MM.1S (cell line): ENCODE measurements at regions not wholly inside any gene's neighbourhood (a gene's known extent, or its start where the extent isn't known, plus 50 kb on each side); places are given as distances from the start of the nearest gene placed in this dataset.

Experiments
- DNase-seq: peaks from one replicate; pipeline ENCODE4 v3.0.0-alpha.2; 2015
- H2AFZ ChIP-seq: fragments of 300-600 bp; sonication (generic); 2 replicates; pipeline ENCODE4 v1.6.0; 2016; ENCODE audit warnings: antibody characterized with exemption, low read length
- H3F3A ChIP-seq: fragments of 300-600 bp; sonication (generic); 2 replicates; pipeline ENCODE4 v1.6.1; 2016; ENCODE audit warnings: mild to moderate bottlenecking, antibody characterized with exemption, low read length, moderate library complexity, mixed read lengths; ENCODE audit not compliant: insufficient read depth
- H3K27ac ChIP-seq: fragments of 300-600 bp; sonication (generic); 2 replicates; pipeline ENCODE4 v1.5.1; 2016; ENCODE audit warnings: mild to moderate bottlenecking, low read length
- H3K27me3 ChIP-seq: fragments of 300-600 bp; sonication (generic); replicated peaks from 2 replicates; pipeline ENCODE4 v1.6.0; 2016; ENCODE audit warnings: low read length; ENCODE audit not compliant: insufficient read depth
- H3K36me3 ChIP-seq: fragments of 300-600 bp; sonication (generic); replicated peaks from 2 replicates; pipeline ENCODE4 v1.6.1; 2016; ENCODE audit warnings: mild to moderate bottlenecking, low read length, mixed read lengths; ENCODE audit not compliant: insufficient read depth
- H3K4me1 ChIP-seq: fragments of 300-600 bp; sonication (generic); 2 replicates; pipeline ENCODE4 v1.6.1; 2016; ENCODE audit warnings: low read length, mixed read lengths
- H3K4me2 ChIP-seq: fragments of 300-600 bp; sonication (generic); 2 replicates; pipeline ENCODE4 v1.6.0; 2016; ENCODE audit warnings: low read depth, low read length
- H3K4me3 ChIP-seq: fragments of 300-600 bp; sonication (generic); 2 replicates; pipeline ENCODE4 v1.5.1; 2016; ENCODE audit warnings: low read length, mixed read lengths
- H3K79me2 ChIP-seq: fragments of 300-600 bp; sonication (generic); 2 replicates; pipeline ENCODE4 v1.6.1; 2016; ENCODE audit warnings: mixed run types, low read length, mixed read lengths
- H3K9ac ChIP-seq: fragments of 300-600 bp; sonication (generic); 2 replicates; pipeline ENCODE4 v1.6.1; 2016; ENCODE audit warnings: low read length, mixed read lengths
- H3K9me2 ChIP-seq: fragments of 300-600 bp; sonication (generic); replicated peaks from 2 replicates; pipeline ENCODE4 v1.6.1; 2016; ENCODE audit warnings: mild to moderate bottlenecking, low read length, mixed read lengths; ENCODE audit not compliant: insufficient read depth
- H3K9me3 ChIP-seq: fragments of 300-600 bp; sonication (generic); replicated peaks from 2 replicates; pipeline ENCODE4 v1.6.1; 2016; ENCODE audit warnings: mild to moderate bottlenecking, low read length, mixed read lengths; ENCODE audit not compliant: insufficient read depth
- H4K20me1 ChIP-seq: fragments of 300-600 bp; sonication (generic); 2 replicates; pipeline ENCODE4 v1.6.1; 2016; ENCODE audit warnings: mild to moderate bottlenecking, low read length, moderate library complexity, mixed read lengths; ENCODE audit not compliant: insufficient read depth
- CTCF ChIP-seq: fragments of 300-600 bp; sonication (generic); IDR thresholded peaks from 2 replicates; pipeline ENCODE4 v1.5.1; 2016; ENCODE audit warnings: antibody characterized with exemption, low read length, mixed read lengths
- EZH2 ChIP-seq: fragments of 300-600 bp; sonication (generic); optimal IDR thresholded peaks from 2 replicates; pipeline ENCODE3; 2017; ENCODE audit warnings: low read depth, mild to moderate bottlenecking, antibody characterized with exemption, low read length, mixed read lengths
- EZH2phosphoT487 ChIP-seq: fragments of 300-600 bp; sonication (generic); IDR thresholded peaks from 2 replicates; pipeline ENCODE4 v1.6.1; 2018; ENCODE audit warnings: antibody characterized with exemption, low read length

GRCh38 chr14:50036637-50037036 is 79.7 kb downstream of the VCPKMT start:
- no peak overlapping the region for H3K9ac ChIP-seq
- H3K79me2 ChIP-seq: no peaks in the 10 kb centered on the region
- H3K36me3 ChIP-seq: no peaks in the 10 kb centered on the region
- no peaks in the 10 kb centered on the region for H4K20me1 ChIP-seq
- H3K4me2 ChIP-seq: no peak overlapping the region
- peaks cover 14% of the 10 kb centered on the region for H3K4me1 ChIP-seq
- no peak overlapping the region for H3K27ac ChIP-seq
- no peaks in the 10 kb centered on the region for H3K9me3 ChIP-seq
- no peaks in the 10 kb centered on the region for H3K27me3 ChIP-seq
- no peaks in the 10 kb centered on the region for H3K9me2 ChIP-seq
- H3K4me3 ChIP-seq: no peak overlapping the region
- no peaks in the 10 kb centered on the region for H3F3A ChIP-seq
- DNase-seq: no peak
- no peak overlapping the region for H2AFZ ChIP-seq
- TF ChIP-seq EZH2phosphoT487: no peak
- TF ChIP-seq EZH2: no peak
- TF ChIP-seq CTCF: no peak

GRCh38 chr14:50037240-50037639 is 79.1 kb downstream of the VCPKMT start:
- no peak overlapping the region for H3K27ac ChIP-seq
- no peak overlapping the region for H3K4me2 ChIP-seq
- TF ChIP-seq EZH2phosphoT487 (no peak), EZH2 (no peak), CTCF (no peak)
- H3K27me3 ChIP-seq: no peaks in the 10 kb centered on the region
- H3K9me2 ChIP-seq: no peaks in the 10 kb centered on the region
- H3K9ac ChIP-seq: no peak overlapping the region
- peaks cover 14% of the 10 kb centered on the region for H3K4me1 ChIP-seq
- DNase-seq: no peak
- H3K79me2 ChIP-seq: no peaks in the 10 kb centered on the region
- H4K20me1 ChIP-seq: no peaks in the 10 kb centered on the region
- H3K9me3 ChIP-seq: no peaks in the 10 kb centered on the region
- no peaks in the 10 kb centered on the region for H3F3A ChIP-seq
- no peaks in the 10 kb centered on the region for H3K36me3 ChIP-seq
- no peak overlapping the region for H3K4me3 ChIP-seq
- no peak overlapping the region for H2AFZ ChIP-seq

- Histone ChIP-seq H4K20me1 (no peaks in the 10 kb centered on the region), H3K9me2 (no peaks in the 10 kb centered on the region), H3K4me3 (no peak overlapping the region), H3K27ac (no peak overlapping the region), H3K4me2 (no peak overlapping the region), H3K9me3 (no peaks in the 10 kb centered on the region), H3K36me3 (no peaks in the 10 kb centered on the region), H3K79me2 (no peaks in the 10 kb centered on the region), H3K4me1 (peaks cover 14% of the 10 kb centered on the region), H2AFZ (no peak overlapping the region), H3K9ac (no peak overlapping the region), H3F3A (no peaks in the 10 kb centered on the region), H3K27me3 (no peaks in the 10 kb centered on the region)
- no peak for DNase-seq
- TF ChIP-seq EZH2phosphoT487: no peak
- no peak for TF ChIP-seq CTCF
- no peak for TF ChIP-seq EZH2
Observed at GRCh38 chr14:50037852-50038251, 78.5 kb downstream of the VCPKMT start.
